Pulmonary artery endothelial cell (primary cell): ENCODE measurements at regions not wholly inside any gene's neighbourhood (a gene's known extent, or its start where the extent isn't known, plus 50 kb on each side); places are given as distances from the start of the nearest gene placed in this dataset.

Experiments
- DNase-seq: peaks from one replicate; pipeline ENCODE4 v3.0.0-alpha.2; 2011; ENCODE audit warnings: low read depth, low spot score

DNA sequence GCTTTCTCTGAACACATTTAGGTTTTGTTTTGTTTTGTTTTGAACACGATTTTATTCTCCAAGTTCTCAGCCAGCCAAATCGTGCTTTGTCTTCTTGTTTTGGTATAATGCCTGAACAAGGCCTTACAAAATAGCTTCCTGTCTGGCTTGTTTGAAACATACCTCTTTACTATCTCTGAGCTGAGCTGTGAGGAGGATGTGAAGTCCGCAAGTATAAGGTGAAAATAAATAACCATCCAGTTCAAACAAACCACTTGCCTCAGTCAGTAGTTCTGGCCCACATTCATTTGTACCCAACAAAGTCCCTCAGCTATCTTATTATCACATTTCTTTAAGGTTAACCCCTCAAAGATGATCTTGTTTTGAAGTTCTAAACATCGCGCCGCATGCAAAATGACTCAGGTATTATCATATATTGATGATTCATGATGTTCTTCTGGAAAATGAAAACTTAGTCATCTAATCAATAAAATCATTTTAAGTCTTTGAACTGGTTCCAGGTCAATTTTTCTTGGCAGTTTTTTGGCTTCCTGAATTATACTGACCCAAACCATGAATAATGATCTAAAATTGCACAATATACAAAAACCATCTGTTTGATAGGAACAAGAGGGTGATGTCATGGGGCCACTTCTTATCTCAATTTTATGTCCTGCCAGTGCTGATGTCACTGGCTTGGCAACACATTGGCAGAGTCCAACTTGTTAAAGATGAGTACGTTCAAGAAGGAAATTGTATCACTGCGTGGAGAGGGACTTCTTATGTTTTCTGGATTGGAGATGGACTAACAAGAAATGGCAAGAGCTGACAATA is 694.3 kb downstream of the KCNJ2 start:
- no peak for DNase-seq

DNA sequence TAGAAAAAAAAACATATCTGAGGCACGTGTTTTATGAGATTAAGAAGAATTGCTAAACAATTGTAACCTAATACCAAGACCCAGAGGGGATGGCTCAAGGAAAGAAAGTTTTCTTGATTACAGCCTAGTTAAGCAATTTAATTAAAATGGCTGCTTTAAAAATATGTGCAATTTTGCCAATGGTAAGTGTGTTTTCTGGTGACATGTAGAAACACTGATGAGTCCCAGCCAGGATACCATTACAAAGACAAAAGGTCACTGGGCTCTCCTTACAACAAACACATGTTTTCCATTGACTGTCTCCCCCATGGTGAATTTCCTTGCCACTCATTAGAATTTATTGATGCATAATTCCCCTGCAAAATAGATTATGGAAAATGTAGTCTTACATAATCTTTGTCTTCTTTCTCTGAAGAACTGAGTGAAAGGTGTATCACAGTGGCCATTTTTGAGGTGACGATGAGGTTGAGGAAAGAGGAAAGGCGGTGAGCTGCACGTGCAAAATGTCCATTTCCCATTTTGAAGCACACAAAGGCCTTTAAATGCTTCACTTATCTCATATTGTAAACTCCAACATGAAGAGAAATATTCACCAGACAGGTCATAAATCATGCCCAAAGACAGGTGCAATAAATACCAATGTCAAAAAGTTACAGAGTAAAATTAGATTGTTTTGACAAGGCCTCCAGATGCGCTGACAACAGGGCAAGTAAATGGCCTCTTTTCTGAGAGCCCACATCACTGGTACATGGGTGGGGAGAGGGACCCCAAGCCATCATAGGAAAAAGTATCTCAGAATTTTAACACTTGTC is 696.9 kb downstream of the KCNJ2 start:
- no peak for DNase-seq

- no peak for DNase-seq
These were observed 698.8 kb downstream of the KCNJ2 start for GRCh38 chr17:70868149-70868548.

GRCh38 chr17:70869402-70870085 is 700.2 kb downstream of the KCNJ2 start:
- no peak for DNase-seq

DNA sequence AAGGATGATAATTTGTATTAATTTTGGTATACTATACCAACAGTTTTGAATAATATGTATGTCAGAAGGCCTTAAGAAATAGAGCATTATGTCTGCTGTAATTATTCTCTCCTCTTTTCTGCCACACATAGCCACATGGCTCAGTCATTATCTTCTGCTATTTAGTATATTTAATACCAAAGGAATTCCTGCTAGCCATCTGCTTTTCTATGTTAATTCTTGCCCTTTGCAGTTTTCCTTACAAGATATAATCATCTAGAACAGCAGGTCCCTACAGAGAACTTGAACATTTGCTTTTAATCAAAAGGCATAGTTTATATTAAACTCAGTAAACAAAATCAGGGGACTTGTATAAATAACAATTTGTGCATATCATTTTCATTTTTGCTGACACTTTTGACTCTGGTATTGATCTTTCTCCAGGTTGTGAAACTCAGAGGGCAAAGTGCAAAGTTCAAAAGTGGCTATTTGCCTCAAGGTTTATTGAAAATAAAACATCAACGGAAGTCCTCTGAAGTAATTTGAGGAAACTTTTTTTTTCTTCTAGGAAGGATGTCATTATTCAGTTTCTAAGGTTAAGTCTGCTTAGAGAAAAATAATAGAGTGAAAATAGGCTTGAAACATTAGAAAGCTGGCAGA is 702.0 kb downstream of the KCNJ2 start:
- no peak for DNase-seq

DNA sequence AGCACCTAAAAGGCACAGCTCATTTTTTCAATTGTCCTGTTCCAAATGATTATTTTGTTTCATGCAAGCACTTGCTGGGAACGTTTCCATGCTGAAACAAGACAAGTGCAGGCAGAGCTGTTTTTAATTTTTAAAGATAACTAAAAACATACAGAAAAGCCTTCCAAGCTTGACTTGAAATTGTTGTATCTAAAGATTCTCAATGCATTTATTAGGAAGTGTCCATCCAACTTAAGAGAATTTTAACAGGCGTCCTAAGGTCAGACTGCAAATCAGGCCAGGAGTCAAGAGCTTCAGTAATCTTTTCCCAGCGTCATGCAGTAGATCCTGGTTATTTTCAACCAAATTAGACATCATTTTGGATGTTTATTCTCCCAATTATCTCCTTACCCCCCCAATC is 702.8 kb downstream of the KCNJ2 start:
- no peak for DNase-seq

GRCh38 chr17:70875729-70876310 is 706.5 kb downstream of the KCNJ2 start:
- DNase-seq, result no peak

GRCh38 chr17:70878879-70879278 is 709.5 kb downstream of the KCNJ2 start:
- DNase-seq, result no peak

GRCh38 chr17:70879401-70879800 is 710.1 kb downstream of the KCNJ2 start:
- no peak for DNase-seq

DNA sequence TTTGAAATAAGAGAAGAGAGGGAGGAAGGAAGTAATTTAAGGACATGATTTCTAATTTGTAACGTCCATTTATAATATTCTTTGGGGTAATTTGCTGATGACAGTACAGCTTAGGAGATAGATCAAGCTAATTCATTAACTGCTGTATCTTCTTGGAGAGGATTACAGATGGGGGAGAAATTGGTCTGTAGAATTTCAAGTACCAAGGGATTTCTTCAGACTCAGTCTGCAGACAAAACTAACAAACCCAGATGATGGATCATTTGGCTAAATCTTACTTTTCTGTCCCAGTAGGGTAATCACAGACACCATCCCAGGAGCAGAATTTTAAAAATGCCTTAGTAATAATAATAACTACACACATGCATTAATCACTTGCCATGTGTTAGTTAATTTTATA is 711.8 kb downstream of the KCNJ2 start:
- DNase-seq, result no peak

DNA sequence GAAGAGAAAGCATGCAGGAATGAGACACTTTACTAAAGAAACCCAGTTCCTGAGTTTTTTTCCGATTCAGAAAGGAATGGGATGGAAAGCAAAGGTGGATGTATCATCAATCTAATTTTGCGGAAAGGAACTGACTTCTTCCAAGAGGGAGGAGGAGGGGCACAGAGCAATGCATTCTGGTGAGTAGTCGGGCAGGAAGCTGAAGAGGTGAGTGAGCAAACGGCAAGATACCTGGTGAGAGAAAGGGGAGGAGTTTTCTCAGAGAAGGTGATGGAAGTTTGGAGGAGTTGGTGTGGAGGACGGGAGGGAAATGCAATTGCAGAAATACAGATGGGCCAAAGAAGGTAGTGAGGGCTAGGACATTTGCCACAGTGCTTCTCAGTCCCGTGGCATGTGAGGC is 713.2 kb downstream of the KCNJ2 start:
- DNase-seq, result no peak

GRCh38 chr17:70886648-70887047 is 717.3 kb downstream of the KCNJ2 start:
- DNase-seq, result no peak

DNA sequence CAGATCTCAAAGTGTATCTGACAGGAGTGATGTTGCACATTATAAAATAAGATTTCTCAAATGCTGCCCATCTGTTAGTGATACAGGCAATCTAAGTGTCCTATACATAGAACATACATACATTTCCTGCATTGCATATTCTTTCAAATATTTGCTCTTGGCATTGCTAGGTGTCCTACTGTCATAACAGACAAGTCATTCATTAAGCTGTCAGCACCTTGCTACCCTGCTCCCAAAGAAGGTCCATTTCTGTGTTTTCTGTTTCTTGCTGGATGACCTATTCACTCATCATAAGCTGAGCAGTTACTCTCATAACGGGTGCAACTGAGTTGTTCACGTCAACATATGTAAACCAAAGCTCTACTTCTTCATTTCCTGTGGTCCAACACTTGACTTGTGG is 719.0 kb downstream of the KCNJ2 start:
- no peak for DNase-seq

GRCh38 chr17:70891306-70891705 is 722.0 kb downstream of the KCNJ2 start:
- DNase-seq, result no peak

DNA sequence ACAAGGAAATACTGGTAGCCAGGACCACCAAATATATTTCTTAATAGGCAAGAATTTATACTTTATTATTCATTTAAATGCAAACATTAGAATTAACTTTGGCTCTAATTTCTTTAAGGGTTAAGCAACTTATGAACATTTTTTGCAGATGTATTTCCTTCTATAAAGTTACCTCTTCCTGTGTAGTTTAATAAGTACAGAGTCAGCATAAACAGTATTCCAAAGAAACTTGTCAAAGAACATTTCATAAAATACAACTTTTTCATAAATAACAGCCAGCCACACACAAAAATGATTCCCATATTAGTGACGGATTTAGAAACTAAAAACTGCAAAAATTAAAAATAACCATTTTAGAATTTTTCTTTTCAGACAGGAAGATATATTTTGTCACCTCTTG is 723.2 kb downstream of the KCNJ2 start:
- DNase-seq, result no peak

- no peak for DNase-seq
These were observed 727.5 kb downstream of the KCNJ2 start for GRCh38 chr17:70896843-70897242.

- DNase-seq, result no peak
These were observed 728.1 kb downstream of the KCNJ2 start for GRCh38 chr17:70897446-70897845.

- no peak for DNase-seq
These were observed 732.5 kb downstream of the KCNJ2 start for GRCh38 chr17:70901870-70902269.

DNA sequence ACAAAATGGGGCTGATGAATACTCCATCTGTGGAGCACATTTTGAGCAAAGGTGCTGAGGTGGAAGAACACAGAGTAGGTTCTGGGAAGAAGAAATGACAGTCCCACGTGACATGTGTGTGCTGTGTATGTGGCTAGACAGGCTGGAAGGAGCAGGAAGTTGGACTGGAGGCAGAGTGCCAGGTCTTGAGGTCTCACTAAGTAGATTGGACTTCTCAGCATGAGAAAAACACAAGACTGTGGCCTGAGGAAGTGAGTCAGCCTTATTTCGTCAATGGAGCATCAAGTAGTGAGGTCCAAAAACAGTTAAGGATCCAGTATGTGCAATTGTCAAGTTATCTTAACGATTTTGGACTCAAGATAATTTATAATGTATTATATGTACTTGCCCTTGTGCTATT is 736.5 kb downstream of the KCNJ2 start:
- no peak for DNase-seq

DNA sequence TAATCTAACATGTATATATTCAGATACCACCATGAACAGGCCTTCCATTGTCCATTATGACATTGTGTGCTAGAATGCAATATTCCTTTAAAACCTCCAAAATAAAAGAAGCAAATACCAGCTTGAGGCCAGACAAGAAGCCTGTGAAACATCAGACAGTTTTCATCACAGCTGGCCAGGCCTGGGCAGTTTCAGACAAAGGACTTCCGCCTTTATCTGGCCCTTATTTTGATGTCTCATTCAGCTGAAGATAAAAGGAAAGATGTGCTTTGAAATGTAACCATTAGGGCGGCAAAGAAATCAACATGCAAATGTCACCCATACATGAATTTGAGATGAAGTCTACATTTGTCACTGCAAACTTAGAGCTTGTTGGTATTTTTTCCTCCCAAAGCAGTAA is 737.5 kb downstream of the KCNJ2 start:
- DNase-seq, result no peak

GRCh38 chr17:70912716-70913485 is 743.6 kb downstream of the KCNJ2 start:
- DNase-seq, result no peak
